ENCODE measurements at regions not wholly inside any gene's neighbourhood (a gene's known extent, or its start where the extent isn't known, plus 50 kb on each side); places are given as distances from the start of the nearest gene placed in this dataset.

DNA sequence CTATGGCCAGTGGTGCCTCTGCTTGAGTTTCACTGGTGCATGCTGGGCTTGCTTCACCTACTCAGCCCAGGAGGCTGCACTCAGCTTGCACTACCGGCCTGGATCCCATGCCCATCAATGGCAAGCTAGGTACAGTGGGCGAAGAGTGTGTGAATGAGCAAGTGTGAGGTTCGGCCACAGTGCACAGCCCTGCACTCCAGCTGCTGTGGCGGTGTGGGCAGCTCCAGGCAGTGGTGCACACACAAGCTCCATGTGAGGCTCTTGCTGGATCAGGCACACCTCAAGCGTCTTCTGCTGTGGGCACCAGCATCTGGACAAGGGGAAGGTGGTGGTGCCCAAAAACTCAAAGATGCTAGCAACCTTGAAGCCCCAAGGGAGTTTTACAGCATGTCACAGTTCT lies 820.9 kb upstream of the LCORL start:
- H3K27me3 Mint-ChIP-seq (ENCODE audit: low read depth in 3 of 3) = no peaks in the 10 kb centered on the region
- H3K79me2 ChIP-seq (ENCODE audit: insufficient read depth, low read length) = no peaks in the 10 kb centered on the region
- H2AFZ ChIP-seq (ENCODE audit: insufficient read depth, low read depth, low read length, poor library complexity, severe bottlenecking) = no peak overlapping the region
- no peak overlapping the region for H3K27ac Mint-ChIP-seq
- H3K4me1 ChIP-seq (ENCODE audit: control insufficient read depth in 1 of 2, insufficient read depth in 2 of 2, low read length in 2 of 2) = no peaks in the 10 kb centered on the region
- H3K4me3 ChIP-seq (replicated peaks in 1 of 3; ENCODE audit: low read depth in 2 of 3, low read length in 3 of 3) = no peak overlapping the region
- H3K4me3 Mint-ChIP-seq = no peak overlapping the region
- H3K36me3 Mint-ChIP-seq = no peaks in the 10 kb centered on the region
- no peaks in the 10 kb centered on the region for H4K20me1 ChIP-seq (ENCODE audit: insufficient read depth, low read length)
- peaks cover 3 to 16% (median 10%) of the 10 kb centered on the region in 7 donors for H3K9me3 Mint-ChIP-seq
- DNase-seq = no peak
- peaks cover 11 to 12% of the 10 kb centered on the region in 2 donors for H3K9me3 ChIP-seq (replicated peaks in 1 of 2; ENCODE audit: control insufficient read depth in 1 of 2, insufficient read depth in 1 of 2, low read length in 2 of 2)
- 96% methylated on average over 4 of the region's 5 CpGs for WGBS (ENCODE audit: insufficient coverage)
- TF ChIP-seq, protein P1, sequence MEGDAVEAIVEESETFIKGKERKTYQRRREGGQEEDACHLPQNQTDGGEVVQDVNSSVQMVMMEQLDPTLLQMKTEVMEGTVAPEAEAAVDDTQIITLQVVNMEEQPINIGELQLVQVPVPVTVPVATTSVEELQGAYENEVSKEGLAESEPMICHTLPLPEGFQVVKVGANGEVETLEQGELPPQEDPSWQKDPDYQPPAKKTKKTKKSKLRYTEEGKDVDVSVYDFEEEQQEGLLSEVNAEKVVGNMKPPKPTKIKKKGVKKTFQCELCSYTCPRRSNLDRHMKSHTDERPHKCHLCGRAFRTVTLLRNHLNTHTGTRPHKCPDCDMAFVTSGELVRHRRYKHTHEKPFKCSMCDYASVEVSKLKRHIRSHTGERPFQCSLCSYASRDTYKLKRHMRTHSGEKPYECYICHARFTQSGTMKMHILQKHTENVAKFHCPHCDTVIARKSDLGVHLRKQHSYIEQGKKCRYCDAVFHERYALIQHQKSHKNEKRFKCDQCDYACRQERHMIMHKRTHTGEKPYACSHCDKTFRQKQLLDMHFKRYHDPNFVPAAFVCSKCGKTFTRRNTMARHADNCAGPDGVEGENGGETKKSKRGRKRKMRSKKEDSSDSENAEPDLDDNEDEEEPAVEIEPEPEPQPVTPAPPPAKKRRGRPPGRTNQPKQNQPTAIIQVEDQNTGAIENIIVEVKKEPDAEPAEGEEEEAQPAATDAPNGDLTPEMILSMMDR (IDR thresholded peaks at IDR 0.05) = no peak
- no peaks in the 10 kb centered on the region for H3K36me3 ChIP-seq (replicated peaks in 1 of 2; ENCODE audit: control insufficient read depth in 1 of 2, insufficient read depth in 2 of 2, low read length in 2 of 2)
- no peak overlapping the region for H3K9ac ChIP-seq (ENCODE audit: insufficient read depth, low read length, poor library complexity, severe bottlenecking)
- no peaks in the 10 kb centered on the region for H3K27me3 ChIP-seq (ENCODE audit: control insufficient read depth in 2 of 2, insufficient read depth in 2 of 2, low read length in 2 of 2)
- no peaks in the 10 kb centered on the region for H3K4me1 Mint-ChIP-seq
- H3K4me2 ChIP-seq (replicated peaks; ENCODE audit: extremely low read depth, low read length, poor library complexity, severe bottlenecking) = no peak overlapping the region
- no peak overlapping the region for H3K27ac ChIP-seq (ENCODE audit: low read depth in 1 of 2, low read length in 2 of 2)
- intact Hi-C loops (cut with micrococcal nuclease) = no loop called here

DNA sequence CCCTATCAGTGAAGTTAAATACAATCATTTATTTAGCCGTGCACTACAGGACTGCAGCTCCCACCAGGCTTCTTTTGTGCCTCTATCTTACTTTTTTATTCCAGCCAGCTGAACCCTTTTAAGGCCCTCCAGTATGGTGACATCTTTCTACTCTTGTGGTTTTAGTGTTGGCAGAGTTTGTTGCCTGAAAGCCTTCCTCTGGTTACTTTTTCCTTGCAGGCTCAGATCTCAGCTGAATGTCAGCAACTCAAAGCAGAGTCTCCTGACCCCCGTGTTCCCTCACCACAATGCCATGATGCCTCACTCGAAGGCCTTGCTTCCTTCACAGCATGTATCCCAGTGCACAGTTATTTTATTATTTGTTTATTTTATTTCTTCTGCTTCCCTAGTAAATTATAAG lies 818.9 kb upstream of the LCORL start:
- Histone ChIP-seq H3K9me3 (replicated peaks in 1 of 2; ENCODE audit: control insufficient read depth in 1 of 2, insufficient read depth in 1 of 2, low read length in 2 of 2) (peaks cover 11 to 12% of the 10 kb centered on the region in 2 donors), H3K4me2 (replicated peaks; ENCODE audit: extremely low read depth, low read length, poor library complexity, severe bottlenecking) (no peak overlapping the region), H3K36me3 (replicated peaks in 1 of 2; ENCODE audit: control insufficient read depth in 1 of 2, insufficient read depth in 2 of 2, low read length in 2 of 2) (no peaks in the 10 kb centered on the region), H4K20me1 (ENCODE audit: insufficient read depth, low read length) (no peaks in the 10 kb centered on the region), H3K27ac (ENCODE audit: low read depth in 1 of 2, low read length in 2 of 2) (no peak overlapping the region), H3K9ac (ENCODE audit: insufficient read depth, low read length, poor library complexity, severe bottlenecking) (no peak overlapping the region), H2AFZ (ENCODE audit: insufficient read depth, low read depth, low read length, poor library complexity, severe bottlenecking) (no peak overlapping the region), H3K4me1 (ENCODE audit: control insufficient read depth in 1 of 2, insufficient read depth in 2 of 2, low read length in 2 of 2) (no peaks in the 10 kb centered on the region), H3K4me3 (replicated peaks in 1 of 3; ENCODE audit: low read depth in 2 of 3, low read length in 3 of 3) (no peak overlapping the region), H3K27me3 (ENCODE audit: control insufficient read depth in 2 of 2, insufficient read depth in 2 of 2, low read length in 2 of 2) (no peaks in the 10 kb centered on the region), H3K79me2 (ENCODE audit: insufficient read depth, low read length) (no peaks in the 10 kb centered on the region)
- H3K27me3 Mint-ChIP-seq (ENCODE audit: low read depth in 3 of 3) = no peaks in the 10 kb centered on the region
- peaks cover 3 to 19% (median 10%) of the 10 kb centered on the region in 7 donors for H3K9me3 Mint-ChIP-seq
- no peak overlapping the region for H3K4me3 Mint-ChIP-seq
- no peaks in the 10 kb centered on the region for H3K4me1 Mint-ChIP-seq
- no peak overlapping the region for H3K27ac Mint-ChIP-seq
- no CpG with 5 or more reads among the region's 3 CpGs for WGBS (ENCODE audit: insufficient coverage)
- TF ChIP-seq, protein P1 (IDR thresholded peaks at IDR 0.05) = no peak
- DNase-seq = no peak
- H3K36me3 Mint-ChIP-seq = no peaks in the 10 kb centered on the region
- intact Hi-C loops (cut with micrococcal nuclease) = no loop called here
